ENCODE measurements at regions not wholly inside any gene's neighbourhood (a gene's known extent, or its start where the extent isn't known, plus 50 kb on each side); places are given as distances from the start of the nearest gene placed in this dataset.
"Not testable (repeated sequence)": the region's sequence is repeated elsewhere in the genome, so short reads cannot be mapped to it uniquely, and the experiment has no call there.

GRCh38 chr15:20010759-20011158, 530.8 kb downstream of the GOLGA6L6 start:
- TF ChIP-seq CTCF (IDR thresholded peaks at IDR 0.05; ENCODE audit: borderline replicate concordance, extremely low read depth, low read length, poor library complexity, severe bottlenecking); EZH2 (IDR thresholded peaks at IDR 0.05; ENCODE audit: borderline replicate concordance, low read depth, low read length, severe bottlenecking): not testable (repeated sequence)

All from DND-41 (cell line).